GM12873 (cell line): ENCODE measurements at regions not wholly inside any gene's neighbourhood (a gene's known extent, or its start where the extent isn't known, plus 50 kb on each side); places are given as distances from the start of the nearest gene placed in this dataset.

Experiments
- TF ChIP-seq, protein P1 (sequence below): IDR thresholded peaks from 2 replicates; pipeline ENCODE4 v1.5.1; 2012; ENCODE audit warnings: low read depth, mild to moderate bottlenecking, moderate library complexity, low read length, control low read depth; ENCODE audit not compliant: insufficient read depth; ENCODE audit errors: missing control alignments

DNA sequence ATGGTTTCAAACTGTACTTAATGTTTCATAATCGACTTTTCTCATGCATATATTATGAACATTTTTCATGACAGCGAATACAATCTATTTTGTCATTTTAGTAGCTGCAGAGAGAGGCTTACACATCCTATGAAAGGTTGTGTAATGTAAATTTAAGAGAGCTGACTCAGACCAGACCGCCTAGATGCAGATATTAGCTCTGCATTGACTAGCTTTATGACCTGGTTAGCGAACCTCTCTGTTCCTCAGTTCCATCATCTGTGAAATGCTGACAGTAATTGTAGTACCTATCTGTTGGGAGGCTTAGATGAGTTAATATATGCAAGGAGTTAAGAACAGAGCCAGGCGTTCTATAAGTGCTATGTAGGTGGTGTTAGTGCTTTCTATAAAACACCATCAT, 116.2 kb upstream of the RASGRP1 start:
- TF ChIP-seq, protein P1, sequence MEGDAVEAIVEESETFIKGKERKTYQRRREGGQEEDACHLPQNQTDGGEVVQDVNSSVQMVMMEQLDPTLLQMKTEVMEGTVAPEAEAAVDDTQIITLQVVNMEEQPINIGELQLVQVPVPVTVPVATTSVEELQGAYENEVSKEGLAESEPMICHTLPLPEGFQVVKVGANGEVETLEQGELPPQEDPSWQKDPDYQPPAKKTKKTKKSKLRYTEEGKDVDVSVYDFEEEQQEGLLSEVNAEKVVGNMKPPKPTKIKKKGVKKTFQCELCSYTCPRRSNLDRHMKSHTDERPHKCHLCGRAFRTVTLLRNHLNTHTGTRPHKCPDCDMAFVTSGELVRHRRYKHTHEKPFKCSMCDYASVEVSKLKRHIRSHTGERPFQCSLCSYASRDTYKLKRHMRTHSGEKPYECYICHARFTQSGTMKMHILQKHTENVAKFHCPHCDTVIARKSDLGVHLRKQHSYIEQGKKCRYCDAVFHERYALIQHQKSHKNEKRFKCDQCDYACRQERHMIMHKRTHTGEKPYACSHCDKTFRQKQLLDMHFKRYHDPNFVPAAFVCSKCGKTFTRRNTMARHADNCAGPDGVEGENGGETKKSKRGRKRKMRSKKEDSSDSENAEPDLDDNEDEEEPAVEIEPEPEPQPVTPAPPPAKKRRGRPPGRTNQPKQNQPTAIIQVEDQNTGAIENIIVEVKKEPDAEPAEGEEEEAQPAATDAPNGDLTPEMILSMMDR, result no peak

DNA sequence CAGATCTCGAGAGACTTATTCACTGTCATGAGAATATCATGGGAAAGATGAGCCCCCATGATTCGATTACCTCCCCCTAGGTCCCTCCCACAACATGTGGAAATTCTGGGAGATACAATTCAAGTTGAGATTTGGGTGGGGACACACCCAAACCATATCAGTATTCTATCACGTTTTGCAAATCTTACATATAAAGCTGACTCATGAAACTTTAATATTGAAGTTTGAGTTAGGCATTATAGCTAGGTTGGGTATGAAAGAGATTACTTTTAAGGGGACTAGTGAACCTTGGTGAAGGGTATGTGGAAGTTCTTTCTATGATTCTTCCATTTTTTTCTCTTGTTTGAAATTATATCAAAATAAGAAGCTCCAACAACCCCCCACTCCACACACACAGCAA, 117.7 kb upstream of the RASGRP1 start:
- TF ChIP-seq, protein P1, result no peak

DNA sequence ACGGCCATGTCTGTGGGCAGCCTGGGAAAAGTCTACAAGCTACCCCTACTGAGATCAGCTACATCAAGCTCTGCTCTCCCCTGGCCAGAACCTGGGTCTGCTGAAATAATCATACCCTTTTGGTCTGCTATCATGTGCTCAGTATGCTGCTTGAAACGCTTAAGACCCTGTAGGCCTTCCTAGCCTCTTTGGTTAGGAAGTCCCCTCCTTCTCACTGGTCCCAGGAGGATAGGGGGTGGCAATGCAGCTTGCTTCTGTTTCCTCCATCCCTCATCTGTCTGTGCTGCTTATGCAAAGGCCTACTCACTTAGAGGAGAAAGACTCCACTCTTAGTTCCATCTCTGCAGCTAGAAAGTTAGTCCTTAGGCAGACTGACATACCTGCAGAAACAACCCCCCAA, 118.2 kb upstream of the RASGRP1 start:
- TF ChIP-seq, protein P1, result no peak

DNA sequence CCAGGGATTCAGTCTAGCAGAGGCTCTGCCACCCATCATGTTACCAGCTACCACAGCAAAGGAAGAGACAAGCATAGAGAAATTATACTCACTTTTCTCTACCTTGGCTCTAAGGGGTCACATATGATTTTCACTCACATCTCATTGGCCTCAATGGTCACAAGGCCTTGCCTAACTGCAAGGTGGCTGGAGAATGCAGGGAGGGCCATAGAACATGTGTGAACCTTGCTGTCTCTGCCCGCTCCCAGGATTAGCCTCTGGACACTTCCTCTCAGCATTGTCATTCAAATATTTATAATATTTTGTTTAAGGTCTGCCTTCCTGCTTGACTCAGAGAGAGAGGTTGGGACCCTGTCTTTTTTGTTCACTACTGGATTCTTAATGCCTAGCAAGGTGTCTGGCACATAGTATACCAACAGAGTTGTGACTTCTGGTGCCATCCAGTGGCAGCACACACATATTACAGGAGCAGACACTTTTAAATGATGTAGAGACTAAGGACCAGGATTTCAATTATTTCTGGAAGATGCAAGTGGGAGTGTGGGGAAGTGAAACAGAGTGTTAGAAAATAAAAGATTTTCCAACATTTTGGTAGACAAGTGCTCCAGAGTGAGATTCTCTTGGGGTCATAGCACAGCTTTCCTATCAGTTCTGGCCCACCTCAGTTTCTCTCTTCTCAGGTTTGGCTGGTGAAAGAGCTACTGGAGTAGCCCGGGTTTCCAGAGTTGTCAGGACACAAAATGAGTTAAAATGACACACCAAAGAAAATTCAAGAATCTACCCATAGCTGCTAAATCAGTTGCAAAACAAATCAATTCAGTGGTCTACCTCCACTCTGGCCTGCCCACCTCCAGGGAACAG, 119.0 kb upstream of the RASGRP1 start:
- TF ChIP-seq, protein P1, result peak; percentile 76

DNA sequence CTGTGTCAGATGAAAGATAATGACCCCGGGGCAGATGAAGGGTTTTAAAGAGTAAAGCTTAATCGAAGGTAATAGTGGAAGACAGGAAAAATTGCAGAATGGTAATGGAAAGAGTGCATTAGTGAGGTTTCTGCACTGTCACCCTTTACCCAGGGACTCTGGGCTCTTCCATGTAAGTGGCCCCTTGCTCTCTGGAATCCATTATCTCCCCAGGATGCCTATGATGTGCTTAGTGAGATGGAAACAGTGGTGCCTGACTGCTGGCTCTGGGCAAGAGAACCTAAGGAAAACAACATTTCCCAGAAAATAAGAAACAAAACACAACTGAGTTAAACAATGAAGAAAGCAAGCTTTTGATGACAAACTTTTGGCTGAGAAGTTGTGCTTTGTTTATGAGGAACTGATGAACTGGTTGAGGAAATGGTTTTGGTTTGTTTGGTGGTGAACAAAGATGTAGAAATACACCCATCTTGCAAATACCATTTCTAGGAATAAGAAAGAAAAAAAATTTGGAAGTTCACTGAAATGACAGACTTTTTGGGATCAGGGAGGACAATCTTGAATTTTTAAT, 119.9 kb upstream of the RASGRP1 start:
- TF ChIP-seq, protein P1, result no peak

DNA sequence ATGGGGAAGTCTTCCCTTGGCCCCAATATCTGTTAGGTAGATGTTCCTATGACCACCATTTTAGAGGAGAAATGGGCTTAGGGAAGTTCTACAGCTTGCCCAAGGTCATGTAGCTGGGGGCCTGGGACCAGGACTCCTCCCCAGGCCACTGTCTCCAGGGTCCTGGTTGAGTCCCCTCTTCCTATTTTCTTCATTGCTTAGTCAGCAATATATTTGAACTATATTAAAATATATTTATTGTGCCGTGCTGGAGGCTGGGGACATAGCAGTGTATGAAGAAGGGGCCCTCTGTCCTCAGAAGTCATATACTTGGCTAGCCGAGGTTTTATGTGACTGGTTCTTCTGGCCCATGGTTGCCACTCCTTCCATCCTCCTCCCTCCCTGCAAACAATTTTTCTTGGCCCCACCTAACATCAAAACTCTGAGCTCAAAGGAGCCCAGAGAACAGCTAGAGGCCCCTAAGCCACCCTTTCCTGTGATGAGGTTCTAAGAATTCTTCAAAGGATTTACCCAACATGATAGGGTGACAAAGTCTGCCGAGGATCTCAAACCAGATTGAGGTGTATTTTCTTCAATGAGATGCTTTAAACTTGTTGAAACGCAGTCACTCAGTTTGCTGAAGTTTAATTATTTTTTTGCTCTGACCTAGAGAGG, 121.2 kb upstream of the RASGRP1 start:
- TF ChIP-seq, protein P1, result no peak

DNA sequence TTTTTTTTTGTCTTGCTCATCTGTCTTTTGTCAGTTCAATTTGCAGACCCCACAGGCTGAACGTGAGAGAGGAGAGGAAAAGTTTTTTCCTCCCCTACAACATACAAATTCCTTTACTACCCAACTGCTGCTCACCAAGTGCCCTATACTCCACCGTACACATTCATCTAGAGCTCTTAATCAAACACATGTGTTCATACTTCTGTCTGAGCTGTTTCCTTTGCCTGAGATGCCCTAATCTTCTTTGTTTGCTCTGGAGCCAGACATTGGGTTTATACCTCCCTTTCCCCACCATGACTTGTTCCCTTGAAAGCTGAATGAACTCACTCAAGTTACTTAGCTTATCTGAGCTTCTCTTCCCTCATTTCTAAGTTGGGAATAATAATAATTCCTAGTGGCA, 122.7 kb upstream of the RASGRP1 start:
- TF ChIP-seq, protein P1, result no peak
